NB4 (cell line): ENCODE measurements at regions not wholly inside any gene's neighbourhood (a gene's known extent, or its start where the extent isn't known, plus 50 kb on each side); places are given as distances from the start of the nearest gene placed in this dataset.

Experiments
- POLR2A ChIP-seq: IDR thresholded peaks from 2 replicates; pipeline ENCODE4 v1.6.1; 2011; ENCODE audit warnings: mild to moderate bottlenecking; ENCODE audit not compliant: insufficient read length; ENCODE audit errors: extremely low read depth
- TF ChIP-seq, protein P1 (sequence below): IDR thresholded peaks from one replicate; pipeline ENCODE4 v1.5.1; 2012; ENCODE audit warnings: low read depth, low read length
- TF ChIP-seq, protein P2 (sequence below): IDR thresholded peaks from 2 replicates; pipeline ENCODE4 v1.6.1; 2011; ENCODE audit warnings: low read depth, low read length

DNA sequence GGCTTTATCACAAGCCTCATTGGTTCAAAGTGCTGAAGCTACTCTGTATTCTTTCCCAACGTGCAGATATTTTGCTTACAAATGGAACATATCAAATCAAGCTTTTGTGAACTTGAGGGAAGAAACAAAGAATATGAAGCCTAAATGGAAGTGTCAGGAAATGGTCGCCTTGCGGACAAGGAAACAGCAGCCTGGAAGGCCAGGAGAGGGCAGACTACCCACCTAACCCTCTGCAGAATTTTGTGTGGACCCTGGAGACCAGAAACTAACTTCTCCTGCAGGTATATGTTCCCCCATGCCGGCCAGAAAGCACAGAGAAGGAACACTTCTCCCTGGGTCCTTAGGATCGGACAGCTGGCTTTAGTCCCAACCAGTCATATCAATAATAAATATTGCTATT, 1425.8 kb downstream of the PCDH7 start:
- no peak for TF ChIP-seq POLR2A
- TF ChIP-seq, protein P1, sequence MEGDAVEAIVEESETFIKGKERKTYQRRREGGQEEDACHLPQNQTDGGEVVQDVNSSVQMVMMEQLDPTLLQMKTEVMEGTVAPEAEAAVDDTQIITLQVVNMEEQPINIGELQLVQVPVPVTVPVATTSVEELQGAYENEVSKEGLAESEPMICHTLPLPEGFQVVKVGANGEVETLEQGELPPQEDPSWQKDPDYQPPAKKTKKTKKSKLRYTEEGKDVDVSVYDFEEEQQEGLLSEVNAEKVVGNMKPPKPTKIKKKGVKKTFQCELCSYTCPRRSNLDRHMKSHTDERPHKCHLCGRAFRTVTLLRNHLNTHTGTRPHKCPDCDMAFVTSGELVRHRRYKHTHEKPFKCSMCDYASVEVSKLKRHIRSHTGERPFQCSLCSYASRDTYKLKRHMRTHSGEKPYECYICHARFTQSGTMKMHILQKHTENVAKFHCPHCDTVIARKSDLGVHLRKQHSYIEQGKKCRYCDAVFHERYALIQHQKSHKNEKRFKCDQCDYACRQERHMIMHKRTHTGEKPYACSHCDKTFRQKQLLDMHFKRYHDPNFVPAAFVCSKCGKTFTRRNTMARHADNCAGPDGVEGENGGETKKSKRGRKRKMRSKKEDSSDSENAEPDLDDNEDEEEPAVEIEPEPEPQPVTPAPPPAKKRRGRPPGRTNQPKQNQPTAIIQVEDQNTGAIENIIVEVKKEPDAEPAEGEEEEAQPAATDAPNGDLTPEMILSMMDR: no peak
- TF ChIP-seq, protein P2, sequence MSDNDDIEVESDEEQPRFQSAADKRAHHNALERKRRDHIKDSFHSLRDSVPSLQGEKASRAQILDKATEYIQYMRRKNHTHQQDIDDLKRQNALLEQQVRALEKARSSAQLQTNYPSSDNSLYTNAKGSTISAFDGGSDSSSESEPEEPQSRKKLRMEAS: no peak
